HG03159 (cell line): ENCODE measurements at regions not wholly inside any gene's neighbourhood (a gene's known extent, or its start where the extent isn't known, plus 50 kb on each side); places are given as distances from the start of the nearest gene placed in this dataset.

Experiments
- ATAC-seq: cut with Tn5 transposase; IDR thresholded peaks from one replicate; pipeline ENCODE4 v1.9.1; 2021; ENCODE audit warnings: mild to moderate bottlenecking, moderate library complexity; ENCODE audit not compliant: unreplicated experiment

DNA sequence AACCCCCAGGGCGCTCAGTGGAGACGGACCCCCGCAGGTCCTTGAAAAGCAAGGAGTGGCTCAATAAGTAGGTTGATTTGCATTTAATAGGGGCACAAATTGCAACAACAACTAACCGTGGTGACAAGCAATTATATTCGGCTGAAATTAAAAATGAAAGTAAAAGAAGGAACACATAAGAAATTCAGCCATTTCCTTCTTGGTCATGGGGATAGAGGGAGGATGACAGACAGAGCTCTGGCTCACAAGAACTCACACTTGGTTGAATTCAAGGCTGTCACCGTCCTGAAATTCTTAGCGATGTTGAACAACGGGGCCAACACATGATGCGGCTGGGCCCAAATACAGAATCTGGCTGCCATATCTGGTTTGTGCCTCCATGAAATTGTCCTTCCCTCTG is 129.0 kb downstream of the EDN3 start:
- no peak for ATAC-seq

DNA sequence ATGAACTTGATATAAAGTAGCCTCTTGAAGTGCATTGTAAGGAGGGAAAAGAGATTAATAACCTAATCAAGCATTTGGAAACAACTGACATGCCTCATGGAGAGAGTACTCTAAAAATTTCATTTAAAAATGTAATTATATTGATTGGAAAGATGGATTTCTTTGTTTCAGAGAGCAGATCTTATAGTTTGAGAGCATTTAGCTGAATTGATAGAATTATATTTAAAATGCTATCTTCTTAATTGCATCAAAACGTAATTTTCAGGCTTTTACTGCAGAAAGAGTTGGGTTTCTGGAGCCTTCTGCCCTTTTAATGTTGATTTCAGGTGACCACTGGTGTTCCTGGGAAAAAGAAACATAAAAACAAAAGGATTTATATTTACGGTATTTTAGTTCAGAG is 130.6 kb downstream of the EDN3 start:
- ATAC-seq: no peak

DNA sequence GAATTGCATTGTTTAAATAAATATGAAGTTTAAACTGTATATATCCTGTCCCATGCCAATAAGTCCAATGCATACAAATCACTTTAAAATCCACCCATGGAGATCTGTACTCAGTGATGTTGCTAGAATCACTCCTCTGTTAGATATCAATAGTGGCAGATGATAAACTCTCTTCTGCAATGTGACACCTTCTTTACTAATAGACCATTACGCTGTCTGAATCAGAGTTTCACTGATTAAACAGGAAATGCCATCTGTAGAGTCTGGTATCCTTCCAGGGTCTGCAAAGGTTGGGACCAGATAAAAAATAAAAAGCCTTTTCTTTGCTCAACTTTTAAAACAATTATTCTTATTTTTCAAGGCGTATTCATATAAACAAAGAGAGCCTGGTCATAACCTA is 134.5 kb downstream of the EDN3 start:
- ATAC-seq: no peak

DNA sequence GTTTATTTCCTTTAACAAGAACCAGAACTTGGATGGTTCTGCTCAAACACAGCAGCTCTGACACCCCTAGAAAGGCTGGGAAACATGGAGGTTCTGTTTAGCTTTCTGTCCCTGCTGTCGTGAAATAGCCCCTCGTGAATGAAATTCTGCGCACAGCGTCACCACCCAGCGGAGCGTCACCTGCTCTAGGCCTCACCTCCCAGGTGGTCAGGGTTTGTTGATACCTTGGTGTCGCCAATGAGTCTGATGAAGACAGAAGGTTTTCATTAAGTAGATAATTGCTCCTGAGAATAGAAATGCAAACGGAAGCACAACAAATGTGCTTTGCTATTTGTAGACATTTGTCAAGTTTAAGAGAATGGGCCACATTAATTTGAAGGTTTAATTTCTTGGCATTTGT is 135.1 kb downstream of the EDN3 start:
- no peak for ATAC-seq

DNA sequence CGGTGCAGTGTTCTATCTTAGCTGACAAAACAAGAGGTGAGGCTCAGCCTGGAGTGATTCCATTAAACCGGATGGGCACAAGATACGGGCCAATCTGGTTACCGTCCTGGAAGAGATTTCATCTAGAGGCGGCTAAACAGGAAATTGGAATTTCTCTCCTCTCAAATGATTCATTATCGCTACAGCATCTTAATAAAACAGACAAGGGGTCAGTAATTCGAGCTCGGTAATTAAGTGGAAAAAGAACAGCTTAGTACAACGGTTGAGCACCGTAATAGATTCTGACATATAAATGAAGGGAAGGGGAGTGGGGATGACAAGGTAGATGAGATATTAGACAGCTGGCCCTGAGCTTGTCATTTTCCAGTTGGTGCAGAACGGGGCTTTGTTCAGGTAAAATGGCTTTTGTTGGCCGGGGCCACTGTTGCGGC is 137.2 kb downstream of the EDN3 start:
- no peak for ATAC-seq

DNA sequence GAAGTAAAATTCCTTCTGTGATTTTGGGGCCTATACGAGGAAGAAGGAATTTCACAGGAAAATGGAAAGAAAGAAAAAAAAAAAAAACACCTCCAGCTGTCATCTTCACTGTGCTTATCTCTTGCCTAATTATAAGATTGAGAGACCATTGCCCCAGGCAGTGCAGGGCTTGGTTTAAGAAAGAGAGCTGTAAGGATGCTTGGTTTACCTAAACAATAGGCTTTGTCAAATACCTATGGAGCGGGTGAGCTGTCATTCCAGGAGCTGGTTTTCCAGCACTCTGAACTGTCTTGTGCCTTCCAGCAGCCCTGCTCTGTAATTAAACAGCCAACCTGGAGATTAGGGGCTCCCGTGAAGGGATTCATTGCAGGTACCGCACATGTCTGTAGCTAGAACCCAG is 137.8 kb downstream of the EDN3 start:
- ATAC-seq: no peak

DNA sequence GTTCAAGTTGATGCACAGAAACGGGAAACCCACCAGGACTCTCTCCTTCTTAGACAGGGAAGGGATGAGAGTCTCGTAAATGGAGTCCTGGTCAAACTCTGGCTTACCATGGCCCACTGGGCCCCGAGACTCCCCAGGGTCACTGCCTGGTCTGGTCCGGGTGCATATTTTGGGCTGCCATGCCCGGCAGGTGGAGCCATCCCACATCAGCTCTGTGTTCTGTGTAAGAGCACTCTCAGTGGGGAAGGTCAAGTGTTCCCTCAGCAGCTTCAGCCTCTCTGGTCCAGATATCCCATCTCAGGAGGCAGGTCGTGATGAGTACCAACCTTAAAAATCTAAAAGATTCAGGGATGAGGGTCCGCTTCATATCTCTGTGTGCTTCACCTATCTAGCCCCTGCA is 138.8 kb downstream of the EDN3 start:
- no peak for ATAC-seq

DNA sequence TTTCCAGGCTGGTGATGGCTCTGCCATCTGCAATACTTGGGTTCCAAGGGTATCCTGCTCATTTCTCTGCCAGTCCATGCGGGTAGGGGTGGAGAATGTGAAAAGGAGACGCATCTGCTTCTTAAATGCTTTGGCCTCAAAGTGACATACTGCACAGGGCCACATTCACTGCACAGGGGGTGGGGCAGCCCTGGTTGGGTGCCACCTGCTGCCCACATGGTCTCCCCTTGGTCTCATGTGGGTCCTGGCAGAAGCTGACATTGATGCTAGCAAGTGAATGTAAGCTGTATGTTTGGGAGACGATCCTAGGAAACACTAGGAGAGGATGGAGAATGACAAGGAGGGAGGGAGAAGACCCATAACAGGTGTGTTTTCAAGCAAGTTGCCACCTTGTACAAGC is 140.9 kb downstream of the EDN3 start:
- no peak for ATAC-seq

DNA sequence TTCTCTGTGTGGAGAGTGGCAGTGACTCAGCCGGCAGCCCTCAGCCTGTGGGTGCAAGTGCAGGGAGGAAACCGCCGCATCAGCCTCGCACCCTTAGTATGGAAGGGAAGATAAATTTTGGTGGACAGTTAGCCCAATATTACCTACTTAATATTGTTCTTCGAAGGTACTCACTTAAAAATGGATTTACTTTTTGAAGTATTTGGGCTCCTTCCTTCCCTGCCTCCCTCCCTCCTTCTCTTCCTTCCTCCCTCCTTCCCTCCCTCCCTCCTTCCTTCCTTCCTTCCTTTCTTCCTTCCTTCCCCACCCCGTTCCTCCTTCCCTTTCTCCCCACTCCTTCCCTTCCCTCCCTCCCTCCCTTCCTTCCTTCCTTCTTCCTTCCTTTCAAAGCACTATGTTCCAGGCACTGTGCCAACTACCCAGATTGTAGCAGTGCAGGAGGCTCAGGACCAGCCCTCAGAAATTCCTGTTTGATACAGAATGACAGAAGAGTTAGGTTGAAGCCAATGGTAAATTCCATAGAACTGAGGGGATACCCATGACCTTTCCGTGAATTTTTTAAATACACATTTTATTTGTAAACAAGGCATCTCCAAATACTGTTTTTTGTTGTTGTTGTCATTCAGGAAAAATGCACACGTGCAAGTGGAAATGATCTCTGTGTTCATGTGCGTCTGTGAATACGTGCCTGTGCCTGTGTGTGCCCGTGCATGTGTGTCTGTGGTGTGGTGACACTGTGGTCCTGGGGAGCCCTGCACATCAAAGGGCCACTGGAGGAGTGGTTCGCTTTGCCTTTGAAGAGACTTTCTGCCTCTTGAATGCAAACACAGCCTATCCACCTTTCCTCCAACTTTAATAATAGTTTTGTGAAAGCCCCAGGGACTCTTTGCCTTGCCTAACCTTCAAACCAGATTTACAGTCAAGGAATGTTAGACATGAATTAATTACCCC is 141.7 kb downstream of the EDN3 start:
- no peak for ATAC-seq

DNA sequence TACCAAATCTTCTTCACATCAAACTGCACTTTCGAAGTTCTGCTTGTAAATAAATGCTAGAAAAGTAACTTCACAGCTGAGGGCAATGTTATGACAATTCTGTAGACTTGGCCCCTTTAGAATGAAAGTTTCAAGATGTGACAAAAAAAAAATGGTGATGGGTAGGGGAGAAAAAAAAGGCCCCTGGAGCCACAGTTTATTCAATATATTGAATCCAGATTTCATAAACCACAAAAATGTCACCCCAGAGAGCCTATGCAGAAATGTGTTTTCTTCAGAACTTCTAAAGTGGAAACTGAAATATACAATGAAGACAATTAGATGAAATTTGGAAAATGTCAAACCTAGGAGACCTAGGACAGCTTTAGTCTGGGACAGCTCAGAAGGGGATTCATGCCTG is 143.1 kb downstream of the EDN3 start:
- no peak for ATAC-seq

DNA sequence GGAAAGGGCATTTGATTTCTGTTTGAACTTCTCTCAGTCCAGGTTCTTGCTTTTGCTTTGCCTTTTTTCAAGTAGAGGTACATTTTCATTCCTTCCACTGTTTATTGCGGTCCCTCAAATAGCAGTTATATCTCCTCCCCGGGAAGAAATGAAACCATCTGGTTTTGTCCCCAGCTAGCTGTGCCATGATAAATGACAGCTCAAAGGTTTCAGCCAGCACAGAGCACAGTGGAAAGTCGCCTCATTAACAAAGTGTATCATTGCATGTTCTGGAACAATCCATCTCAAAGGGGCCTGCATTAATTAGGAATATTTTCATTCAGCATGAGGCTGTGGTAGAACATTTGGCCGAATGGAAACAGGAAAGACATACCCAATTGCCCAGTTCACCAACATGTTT is 146.0 kb downstream of the EDN3 start:
- ATAC-seq: no peak

DNA sequence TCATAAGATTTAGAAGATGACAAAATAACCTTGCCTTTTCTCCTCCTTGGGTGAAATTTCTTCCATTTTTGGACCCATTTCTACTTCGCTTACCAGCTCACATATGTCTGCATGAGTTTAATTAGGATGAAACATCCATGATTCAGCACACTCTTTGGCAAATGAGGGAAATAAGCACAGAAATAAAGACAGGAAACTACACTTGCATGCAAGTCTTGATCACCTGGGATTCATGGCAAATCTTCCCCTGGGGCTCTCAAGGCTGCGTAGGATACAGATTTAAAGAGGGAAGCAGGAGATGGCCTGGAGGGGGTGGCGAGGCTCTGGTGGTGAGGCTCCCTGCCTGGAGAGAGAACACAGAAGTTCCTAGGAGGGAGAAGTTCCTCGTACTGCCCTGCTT is 147.8 kb downstream of the EDN3 start:
- ATAC-seq: no peak

DNA sequence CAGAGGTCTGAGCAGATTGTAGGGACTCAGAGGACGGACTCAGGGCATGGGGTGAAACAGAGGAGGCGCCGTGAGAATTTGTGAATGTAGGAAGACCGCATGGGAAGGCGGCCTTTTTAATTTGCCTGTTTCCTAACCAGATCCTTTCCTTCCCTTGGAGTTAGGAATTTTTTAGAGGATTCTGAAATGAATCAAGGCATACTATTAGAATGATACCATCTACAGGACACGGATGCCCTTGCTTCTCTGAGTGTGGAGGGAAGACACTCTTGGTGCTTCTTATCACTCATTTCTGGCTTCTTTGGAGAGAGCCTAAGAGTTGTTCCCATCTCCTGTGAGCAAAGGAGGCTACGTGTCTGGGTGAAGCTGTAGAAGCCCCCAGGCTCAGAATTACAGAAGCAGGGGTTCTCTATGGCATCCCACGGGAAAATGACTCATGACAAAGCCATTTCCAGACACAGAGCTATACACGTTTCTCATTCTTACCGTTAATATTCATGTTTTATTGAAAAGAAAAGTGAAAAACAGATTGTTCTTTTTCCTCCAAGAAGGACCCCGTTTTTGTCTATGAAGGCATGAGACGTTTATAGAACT is 148.5 kb downstream of the EDN3 start:
- no peak for ATAC-seq

DNA sequence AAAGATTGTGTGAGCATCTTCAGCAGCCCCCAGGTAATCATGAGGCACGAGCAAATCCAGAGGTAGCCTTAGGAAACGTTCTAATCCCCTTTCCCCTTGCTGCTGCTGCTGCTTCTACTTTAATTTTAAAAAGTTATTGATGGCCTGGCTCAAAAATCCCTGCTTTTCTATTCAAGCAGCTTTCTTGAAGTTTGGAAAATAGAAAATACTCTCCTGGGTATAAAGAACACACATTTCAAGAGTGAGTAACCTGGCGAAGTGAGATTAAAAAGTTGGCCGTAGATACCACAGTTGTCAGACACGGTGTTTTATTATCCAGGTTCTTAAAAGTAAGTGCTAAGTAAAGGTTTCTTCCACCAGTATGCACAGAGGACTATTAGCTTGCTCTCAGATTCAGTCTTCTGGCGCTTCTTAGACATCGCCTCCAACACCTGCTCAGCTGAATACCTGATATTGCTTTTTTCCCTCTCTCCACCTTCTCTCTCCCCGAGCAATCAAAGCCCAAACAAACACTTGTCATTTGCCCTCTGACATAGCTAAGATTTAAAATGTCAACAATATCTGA is 150.7 kb downstream of the EDN3 start:
- ATAC-seq: no peak

DNA sequence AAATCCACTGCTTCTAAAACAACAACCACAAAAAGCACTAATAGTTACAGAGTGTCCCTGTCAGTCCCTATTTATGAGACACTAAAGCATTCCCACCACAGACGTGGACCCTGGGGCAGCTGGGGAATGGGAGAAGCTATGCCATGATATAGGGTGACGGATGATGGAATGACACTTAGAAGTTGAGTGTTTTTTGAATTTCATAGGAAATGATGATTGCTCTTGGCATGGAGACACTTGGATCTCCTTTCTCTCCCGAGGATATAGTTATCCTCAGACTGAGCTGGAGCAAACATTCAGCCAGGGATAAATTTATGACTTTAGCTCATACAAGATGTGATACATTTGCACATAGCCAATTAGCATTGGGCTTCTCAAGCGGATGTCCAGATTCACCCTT is 151.2 kb downstream of the EDN3 start:
- no peak for ATAC-seq

DNA sequence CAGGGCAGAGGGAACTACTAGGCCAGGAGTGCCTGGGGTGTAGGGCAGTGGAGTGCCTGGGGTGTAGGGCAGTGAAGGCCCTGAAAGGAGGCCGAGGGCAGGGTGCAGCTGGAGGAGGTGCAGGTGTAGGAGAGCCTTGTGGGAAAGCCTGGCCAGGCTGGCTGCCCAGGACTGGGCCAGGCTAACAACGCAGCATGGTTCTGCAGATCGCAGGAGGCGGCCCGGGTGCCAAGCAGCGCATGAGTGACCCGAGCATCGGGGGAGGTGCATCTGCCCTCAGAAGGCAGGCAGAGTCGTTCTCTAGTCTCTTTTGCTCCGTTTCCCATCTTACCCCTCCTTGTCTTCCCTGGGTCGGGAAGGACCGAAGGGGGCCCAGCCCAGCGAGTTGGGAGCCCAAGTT is 151.5 kb upstream of the PHACTR3 start:
- no peak for ATAC-seq

DNA sequence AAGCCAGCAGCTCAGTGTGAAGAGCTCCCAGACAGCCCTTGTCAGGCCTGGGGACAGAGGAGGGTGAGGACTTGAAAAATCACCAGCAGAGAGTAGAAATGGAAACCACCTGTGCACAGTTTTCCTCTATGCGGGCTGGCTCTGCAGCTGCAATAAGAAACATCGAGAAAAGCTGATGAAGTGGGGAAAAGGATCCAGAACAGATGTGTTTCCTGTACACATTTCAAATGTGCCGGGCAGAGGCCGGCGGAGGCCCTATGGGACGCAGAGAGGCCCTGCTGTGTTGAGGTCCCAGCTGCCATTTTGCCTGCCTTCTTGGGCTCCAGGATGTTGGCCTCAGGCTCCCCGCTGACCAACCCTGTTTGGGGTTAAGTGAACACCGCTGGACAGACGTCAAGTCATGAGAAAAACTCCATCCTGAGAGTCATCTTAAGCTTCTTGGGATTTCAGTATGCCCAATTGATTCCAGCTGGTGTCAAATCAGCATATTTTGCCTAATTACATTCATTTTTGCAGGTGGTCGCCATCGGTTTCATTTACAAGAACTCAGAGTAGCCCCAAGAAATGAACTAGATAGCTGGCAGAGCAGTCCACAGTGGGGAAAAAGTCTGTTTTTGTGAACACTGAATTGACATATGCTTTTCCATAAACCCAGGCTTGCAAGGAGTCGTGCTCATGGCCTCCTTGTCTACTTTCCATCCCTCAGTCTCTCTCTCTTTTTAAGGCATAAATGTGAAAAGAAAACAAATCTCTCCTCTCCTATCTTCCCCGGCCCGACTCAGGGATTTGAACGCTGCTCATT is 150.4 kb upstream of the PHACTR3 start:
- no peak for ATAC-seq

DNA sequence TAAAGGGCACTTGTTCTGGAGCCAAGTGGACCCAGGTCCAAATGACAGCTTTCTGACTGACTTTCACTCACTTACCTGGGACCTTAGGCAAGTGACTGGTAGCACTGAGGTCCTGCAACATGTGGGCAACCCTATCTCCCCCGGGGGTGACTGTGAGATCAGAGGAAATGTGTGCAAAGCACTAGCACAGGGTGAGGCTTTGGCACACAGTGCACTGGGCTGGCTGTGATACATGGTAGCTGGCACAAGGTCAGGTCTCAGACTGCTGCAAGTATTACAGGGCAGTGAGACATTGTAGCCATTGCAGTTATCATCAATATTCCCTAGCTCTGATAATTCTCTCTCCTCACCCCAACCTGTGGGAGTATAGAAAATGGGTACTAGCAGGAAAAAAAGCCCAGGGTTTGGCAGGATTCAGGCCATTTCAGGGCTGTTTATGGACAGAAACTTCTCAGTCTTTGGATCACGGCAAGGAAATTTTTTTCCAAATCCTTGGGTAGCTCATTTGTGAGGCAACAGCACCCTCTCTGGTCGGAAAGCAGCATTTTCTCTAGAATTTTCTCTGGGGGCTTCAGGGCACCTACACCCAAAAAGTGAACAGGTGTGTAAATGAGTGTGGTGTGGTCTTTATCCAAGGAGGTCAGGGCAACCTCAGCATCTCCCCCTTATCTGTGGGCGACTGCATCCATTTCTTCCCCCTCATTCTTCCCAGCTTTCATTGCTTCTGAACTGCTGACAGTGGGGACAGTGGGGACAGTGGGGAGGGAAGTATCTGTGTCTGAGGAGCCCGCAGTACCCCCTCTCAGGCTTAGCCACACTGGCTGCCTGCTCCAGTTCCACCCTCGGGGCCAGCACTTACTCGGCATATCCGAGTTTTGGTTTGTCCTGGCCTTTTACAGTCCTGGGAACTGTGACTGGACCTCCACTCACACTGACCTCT is 148.7 kb upstream of the PHACTR3 start:
- ATAC-seq: no peak

DNA sequence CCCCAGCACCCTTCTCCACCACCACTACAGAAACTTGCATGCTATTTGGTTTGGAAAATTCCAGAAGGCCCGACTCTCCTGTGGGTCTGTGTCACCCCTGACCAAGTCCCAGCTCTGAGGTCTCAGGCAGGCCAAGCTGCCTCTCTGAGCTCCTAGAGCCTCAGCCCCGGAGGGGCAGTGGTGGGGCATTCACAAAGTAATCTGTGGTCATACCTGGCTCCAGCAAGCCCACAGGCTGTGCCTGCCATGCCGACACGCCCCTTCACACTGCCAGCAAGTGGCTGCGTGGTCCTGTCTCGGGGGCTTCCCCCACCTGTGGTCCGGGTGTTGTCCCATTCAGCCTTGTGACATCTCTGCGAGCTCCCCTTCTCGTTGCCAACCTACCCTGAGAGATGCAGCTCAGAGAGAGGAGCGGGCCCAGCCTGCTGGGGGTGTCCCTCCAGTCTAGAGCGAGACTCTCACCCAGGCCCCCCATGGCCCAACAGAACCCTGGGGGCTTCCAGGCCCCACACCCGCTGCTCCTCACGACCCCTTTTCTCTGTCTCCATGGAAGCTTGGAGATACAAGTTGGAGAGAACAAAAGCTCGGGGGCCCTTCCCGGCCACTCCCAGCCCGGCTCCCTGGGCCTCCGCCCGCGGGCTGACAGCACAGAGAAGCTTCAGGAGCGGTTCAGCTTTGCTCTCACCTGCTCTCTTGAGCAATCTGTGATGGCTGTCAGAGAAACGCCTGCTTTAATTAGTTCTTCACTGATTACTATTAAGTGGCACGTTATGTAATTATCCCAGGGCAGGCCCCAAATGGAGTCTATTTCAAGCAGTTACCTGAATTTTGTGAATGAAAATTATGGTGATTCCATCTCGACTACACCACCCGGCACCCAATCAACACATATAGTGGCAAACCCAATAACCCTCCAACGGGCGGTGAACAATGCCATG is 147.7 kb upstream of the PHACTR3 start:
- ATAC-seq: no peak
